NOMO-1 treated with dmso at 0.1 percent for 144 hours (cell line): ENCODE measurements at regions not wholly inside any gene's neighbourhood (a gene's known extent, or its start where the extent isn't known, plus 50 kb on each side); places are given as distances from the start of the nearest gene placed in this dataset.

ENCODE experiments used
- DNase-seq: peaks from one replicate; lab custom pipeline; 2025; ENCODE audit not compliant: unreplicated experiment; lab: John Stamatoyannopoulos, UW

- DNase-seq: no peak
Measured at GRCh38 chr2:166568409-166568808, 74.4 kb upstream of the SCN7A start.

DNA sequence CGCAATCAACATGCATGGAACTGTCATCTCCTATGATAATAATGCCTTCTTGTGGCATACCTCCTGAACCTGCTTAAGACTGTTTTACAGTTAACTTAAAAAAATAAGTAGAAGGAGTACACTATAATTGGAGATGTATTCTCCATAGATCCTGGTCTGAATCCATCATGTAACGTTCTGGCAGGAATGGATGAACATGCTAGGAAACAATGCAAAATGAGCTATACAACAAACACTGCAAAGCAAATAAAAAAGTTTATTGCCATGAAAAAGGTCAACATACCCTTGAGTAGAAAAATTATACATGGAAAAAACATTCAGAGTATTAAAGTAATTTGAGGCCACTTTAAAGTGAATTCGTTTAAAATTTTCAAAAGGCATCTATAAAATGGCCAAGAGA lies 71.5 kb upstream of the SCN7A start:
- no peak for DNase-seq

DNA sequence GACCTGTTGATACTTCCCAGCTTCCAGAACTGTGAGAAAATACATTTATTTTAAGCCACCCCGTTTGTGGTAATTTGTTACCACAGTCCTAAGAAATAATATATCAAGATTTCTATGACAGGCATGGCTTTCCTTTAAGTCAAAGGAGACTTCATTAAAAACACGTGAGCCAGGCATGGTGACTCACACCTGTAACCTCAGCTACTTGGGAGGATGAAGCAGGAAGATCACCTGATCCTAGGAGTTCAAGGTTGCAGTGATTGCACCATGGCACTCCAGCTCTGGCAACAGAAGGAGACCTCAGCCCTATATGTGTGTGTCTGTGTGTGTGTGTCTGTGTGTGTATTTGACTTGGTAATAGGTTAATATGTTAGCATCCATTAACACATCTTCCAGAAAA lies 69.8 kb upstream of the SCN7A start:
- DNase-seq: no peak

DNA sequence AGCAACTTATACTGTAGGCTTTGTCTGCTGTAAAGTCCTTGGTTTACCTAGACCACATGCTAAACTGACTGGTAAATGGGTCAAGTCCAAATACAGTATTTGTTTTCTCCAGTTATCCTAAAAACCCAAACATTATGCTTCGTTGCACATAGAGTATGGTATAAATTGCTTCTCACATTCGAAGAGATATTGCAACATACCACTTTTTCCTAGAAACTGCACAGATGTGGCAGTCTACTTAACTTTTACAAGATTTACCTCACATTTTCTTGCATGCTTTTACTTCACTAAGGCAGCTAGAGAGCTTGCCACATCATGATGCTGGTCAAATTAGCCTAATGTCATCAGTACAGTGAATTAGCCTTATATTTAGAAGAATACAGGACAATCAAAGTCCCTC lies 66.0 kb upstream of the SCN7A start:
- DNase-seq: no peak

GRCh38 chr2:166550923-166551322 lies 56.9 kb upstream of the SCN7A start:
- no peak for DNase-seq

DNA sequence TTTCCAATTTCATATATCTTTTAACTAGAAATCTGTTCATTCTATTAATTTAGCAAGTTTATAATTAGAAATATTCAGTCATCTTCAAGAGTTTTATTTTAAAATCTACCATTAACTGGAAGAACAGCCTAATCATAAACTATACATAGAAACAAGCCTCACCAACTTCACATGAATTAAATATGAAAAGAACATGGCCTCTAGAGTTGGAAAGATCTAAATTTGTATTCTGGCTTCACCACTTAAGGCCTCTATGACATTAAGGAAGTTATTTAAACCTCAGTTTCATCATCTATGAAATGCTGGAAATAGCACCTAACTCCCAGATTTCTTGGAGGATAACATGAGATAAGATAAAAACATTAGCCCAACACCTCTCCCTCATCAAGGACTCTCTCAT lies 51.4 kb upstream of the SCN7A start:
- DNase-seq: no peak
